ENCODE measurements at regions not wholly inside any gene's neighbourhood (a gene's known extent, or its start where the extent isn't known, plus 50 kb on each side); places are given as distances from the start of the nearest gene placed in this dataset.

- TF ChIP-seq CTCF (IDR thresholded peaks at IDR 0.05; ENCODE audit: control extremely low read depth in 1 of 3, insufficient read depth in 1 of 3, low read depth in 1 of 3, low read length in 3 of 3) (no peak), SUZ12 (IDR thresholded peaks at IDR 0.05; ENCODE audit: low read length) (no peak), TBP (IDR thresholded peaks at IDR 0.05; ENCODE audit: low read depth, low read length) (no peak), USF2 (IDR thresholded peaks at IDR 0.05; ENCODE audit: low read length) (no peak), JUN (IDR thresholded peaks at IDR 0.05; ENCODE audit: low read depth, low read length) (no peak), POLR2A (IDR thresholded peaks at IDR 0.05; ENCODE audit: control extremely low read depth in 1 of 2, low read depth in 2 of 2, low read length in 2 of 2) (no peak), CEBPB (IDR thresholded peaks at IDR 0.05; ENCODE audit: low read depth, low read length) (no peak), EZH2 (IDR thresholded peaks at IDR 0.05; ENCODE audit: low read depth, low read length, severe bottlenecking) (no peak), GTF2F1 (IDR thresholded peaks at IDR 0.05; ENCODE audit: borderline replicate concordance, low read depth, low read length) (no peak), CREB1 (IDR thresholded peaks at IDR 0.05) (no peak), SP2 (IDR thresholded peaks at IDR 0.05; ENCODE audit: low read length) (no peak), KDM5A (IDR thresholded peaks at IDR 0.05; ENCODE audit: low read length) (no peak), MAX (IDR thresholded peaks at IDR 0.05) (no peak)
These were observed 54.5 kb upstream of the TIAM1 start for GRCh38 chr21:31398574-31398973.
